ENCODE measurements at regions not wholly inside any gene's neighbourhood (a gene's known extent, or its start where the extent isn't known, plus 50 kb on each side); places are given as distances from the start of the nearest gene placed in this dataset.

DNA sequence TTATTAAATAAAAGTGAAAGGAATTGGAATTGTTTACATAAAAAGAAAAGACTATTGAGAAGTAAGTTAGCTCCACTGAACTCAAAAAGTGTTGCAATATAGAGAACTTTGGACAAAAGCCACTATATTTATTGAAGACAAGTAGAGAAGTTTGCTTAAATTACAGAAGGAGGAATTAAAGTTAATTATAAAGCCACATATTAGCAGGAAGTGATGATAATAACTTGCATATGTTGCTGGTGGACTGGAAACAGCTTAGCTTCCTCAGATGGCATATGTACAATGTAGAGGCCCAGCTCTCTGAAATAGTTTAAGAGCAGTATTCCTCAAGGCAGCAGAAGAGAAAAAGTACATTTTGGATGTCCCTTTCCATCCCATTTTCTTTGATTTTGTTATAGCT, 400.7 kb downstream of the GATA3 start:
- no peak overlapping the region for H3K4me3 ChIP-seq (replicated peaks; ENCODE audit: low read depth, low read length)
- TF ChIP-seq, protein P1, sequence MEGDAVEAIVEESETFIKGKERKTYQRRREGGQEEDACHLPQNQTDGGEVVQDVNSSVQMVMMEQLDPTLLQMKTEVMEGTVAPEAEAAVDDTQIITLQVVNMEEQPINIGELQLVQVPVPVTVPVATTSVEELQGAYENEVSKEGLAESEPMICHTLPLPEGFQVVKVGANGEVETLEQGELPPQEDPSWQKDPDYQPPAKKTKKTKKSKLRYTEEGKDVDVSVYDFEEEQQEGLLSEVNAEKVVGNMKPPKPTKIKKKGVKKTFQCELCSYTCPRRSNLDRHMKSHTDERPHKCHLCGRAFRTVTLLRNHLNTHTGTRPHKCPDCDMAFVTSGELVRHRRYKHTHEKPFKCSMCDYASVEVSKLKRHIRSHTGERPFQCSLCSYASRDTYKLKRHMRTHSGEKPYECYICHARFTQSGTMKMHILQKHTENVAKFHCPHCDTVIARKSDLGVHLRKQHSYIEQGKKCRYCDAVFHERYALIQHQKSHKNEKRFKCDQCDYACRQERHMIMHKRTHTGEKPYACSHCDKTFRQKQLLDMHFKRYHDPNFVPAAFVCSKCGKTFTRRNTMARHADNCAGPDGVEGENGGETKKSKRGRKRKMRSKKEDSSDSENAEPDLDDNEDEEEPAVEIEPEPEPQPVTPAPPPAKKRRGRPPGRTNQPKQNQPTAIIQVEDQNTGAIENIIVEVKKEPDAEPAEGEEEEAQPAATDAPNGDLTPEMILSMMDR (IDR thresholded peaks at IDR 0.05; ENCODE audit: low read length, missing control alignments) = no peak
- DNase-seq (ENCODE audit: low read depth) = no peak

DNA sequence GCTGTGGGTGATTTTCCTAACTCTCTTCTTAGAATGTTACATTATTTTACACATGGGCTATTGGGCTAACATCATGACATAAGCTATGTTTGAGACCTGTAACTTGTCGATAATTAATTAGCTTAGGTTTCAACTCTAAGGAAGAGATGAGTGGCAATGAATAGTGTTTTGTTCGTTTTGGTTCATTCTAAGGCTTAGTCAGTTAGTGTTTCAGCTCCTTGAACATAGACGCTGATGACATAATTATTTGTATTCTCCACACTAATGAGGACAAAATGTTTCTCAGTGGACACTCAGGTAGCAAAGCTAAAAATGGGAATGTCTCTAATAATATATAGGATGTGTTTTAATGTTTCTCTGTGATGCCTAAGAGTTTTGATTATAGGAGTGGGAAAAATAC, 401.9 kb downstream of the GATA3 start:
- no peak for DNase-seq (ENCODE audit: low read depth)
- TF ChIP-seq, protein P1 (IDR thresholded peaks at IDR 0.05; ENCODE audit: low read length, missing control alignments) = no peak
- H3K4me3 ChIP-seq (replicated peaks; ENCODE audit: low read depth, low read length) = no peak overlapping the region

GRCh38 chr10:8460626-8461025, 406.1 kb downstream of the GATA3 start:
- no peak for DNase-seq (ENCODE audit: low read depth)
- TF ChIP-seq, protein P1 (IDR thresholded peaks at IDR 0.05; ENCODE audit: low read length, missing control alignments) = no peak
- no peak overlapping the region for H3K4me3 ChIP-seq (replicated peaks; ENCODE audit: low read depth, low read length)

DNA sequence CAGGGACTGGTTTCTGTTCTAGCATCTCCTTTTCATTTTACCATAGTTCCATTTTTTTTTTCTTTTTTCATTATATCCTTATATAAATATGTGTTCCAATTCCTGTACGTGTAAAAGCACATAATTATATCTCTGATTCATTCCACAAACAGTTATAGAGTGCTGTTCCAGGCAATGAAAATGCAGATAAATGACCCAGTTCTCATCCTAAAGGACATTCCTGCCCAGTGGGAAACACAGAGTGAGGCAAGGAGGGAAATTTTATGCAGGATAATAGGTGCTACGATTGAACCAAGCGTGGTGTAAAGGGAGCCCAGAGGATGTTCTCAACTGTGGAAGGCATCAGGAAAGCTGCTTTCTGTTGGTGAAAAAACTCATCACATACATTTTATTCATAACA, 408.1 kb downstream of the GATA3 start:
- H3K4me3 ChIP-seq (replicated peaks; ENCODE audit: low read depth, low read length) = no peak overlapping the region
- no peak for DNase-seq (ENCODE audit: low read depth)
- TF ChIP-seq, protein P1 (IDR thresholded peaks at IDR 0.05; ENCODE audit: low read length, missing control alignments) = no peak

GRCh38 chr10:8463853-8464252, 409.4 kb downstream of the GATA3 start:
- no peak overlapping the region for H3K4me3 ChIP-seq (replicated peaks; ENCODE audit: low read depth, low read length)
- DNase-seq (ENCODE audit: low read depth) = no peak
- TF ChIP-seq, protein P1 (IDR thresholded peaks at IDR 0.05; ENCODE audit: low read length, missing control alignments) = no peak

DNA sequence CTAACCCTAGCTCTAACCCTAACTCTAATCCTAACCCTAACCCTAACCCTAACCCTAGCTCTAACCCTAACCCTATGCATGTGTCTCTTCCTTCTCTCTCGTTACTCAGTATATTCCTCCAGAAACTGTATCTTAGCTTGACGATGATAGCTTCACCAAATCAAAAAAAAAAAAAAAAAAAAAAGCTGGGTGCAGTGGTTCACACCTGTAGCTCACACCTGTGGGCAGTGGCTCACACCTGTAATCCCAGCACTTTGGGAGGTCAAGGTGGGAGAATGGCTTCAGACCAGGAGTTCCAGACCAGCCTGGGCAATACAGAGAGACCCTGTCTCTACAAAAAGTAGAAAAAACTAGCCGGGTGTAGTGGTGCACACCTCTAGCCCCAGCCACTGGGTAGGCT, 414.0 kb downstream of the GATA3 start:
- DNase-seq (ENCODE audit: low read depth) = no peak
- TF ChIP-seq, protein P1 (IDR thresholded peaks at IDR 0.05; ENCODE audit: low read length, missing control alignments) = no peak
- H3K4me3 ChIP-seq (replicated peaks; ENCODE audit: low read depth, low read length) = no peak overlapping the region

GRCh38 chr10:8473205-8473604, 418.7 kb downstream of the GATA3 start:
- no peak overlapping the region for H3K4me3 ChIP-seq (replicated peaks; ENCODE audit: low read depth, low read length)
- peak; percentile 45 for DNase-seq (ENCODE audit: low read depth)
- TF ChIP-seq, protein P1 (IDR thresholded peaks at IDR 0.05; ENCODE audit: low read length, missing control alignments) = peak; percentile 20
